ENCODE measurements at regions not wholly inside any gene's neighbourhood (a gene's known extent, or its start where the extent isn't known, plus 50 kb on each side); places are given as distances from the start of the nearest gene placed in this dataset.
"Not testable (repeated sequence)": the region's sequence is repeated elsewhere in the genome, so short reads cannot be mapped to it uniquely, and the experiment has no call there.

GRCh38 chrX:92659743-92660142, 880.6 kb downstream of the PCDH11X start:
- not testable (repeated sequence) for TF ChIP-seq POLR2A (IDR thresholded peaks at IDR 0.05; ENCODE audit: low read depth, low read length); POLR2AphosphoS5 (IDR thresholded peaks at IDR 0.05; ENCODE audit: low read depth, low read length); TAF1 (IDR thresholded peaks at IDR 0.05; ENCODE audit: borderline replicate concordance, low read depth, low read length)
